Tibial nerve (tissue), 4 donors: ENCODE measurements at regions not wholly inside any gene's neighbourhood (a gene's known extent, or its start where the extent isn't known, plus 50 kb on each side); places are given as distances from the start of the nearest gene placed in this dataset.
"Not testable (repeated sequence)": the region's sequence is repeated elsewhere in the genome, so short reads cannot be mapped to it uniquely, and the experiment has no call there.

Experiments
- DNase-seq, 2 donors: peaks; one replicate each; pipeline ENCODE4 v3.0.0-alpha.2; 2019; ENCODE audit warnings: low spot score in 2 of 2
- H3K27ac ChIP-seq, 4 donors: fragments of 200-600 bp; sonication (generic) in 3 of 4; one replicate each; pipeline ENCODE4 v1.5.1; 2017 to 2019; ENCODE audit warnings: mild to moderate bottlenecking in 1 of 4
- H3K27me3 ChIP-seq, 2 donors: fragments of 200-600 bp; sonication (generic) in 1 of 2; one replicate each; pipeline versions ENCODE4 v1.5.1 to v1.6.0; 2017 to 2019
- H3K36me3 ChIP-seq, 3 donors: fragments of 200-600 bp; sonication (generic); one replicate each; pipeline ENCODE4 v1.5.1; 2018 to 2019
- H3K4me1 ChIP-seq, 4 donors: fragments of 200-600 bp; sonication (generic) in 3 of 4; one replicate each; pipeline ENCODE4 v1.5.1; 2017 to 2019
- H3K4me3 ChIP-seq, 4 donors: fragments of 200-600 bp; sonication (generic) in 3 of 4; one replicate each; pipeline ENCODE4 v1.5.1; 2017 to 2019; ENCODE audit warnings: mild to moderate bottlenecking in 1 of 4, moderate library complexity in 1 of 4
- H3K9me3 ChIP-seq, 4 donors: fragments of 200-600 bp; sonication (generic) in 3 of 4; one replicate each; pipeline ENCODE4 v1.5.1; 2017 to 2019
- CTCF ChIP-seq, 5 experiments: fragments of 200-600 bp in 3 of 5; fragments of 450-650 bp in 2 of 5; sonication (generic) in 3 of 5; IDR thresholded peaks; one replicate each; pipeline ENCODE4 v1.5.1; 2016 to 2019; ENCODE audit warnings: antibody characterized with exemption in 5 of 5, mild to moderate bottlenecking in 3 of 5, moderate library complexity in 2 of 5
- EP300 ChIP-seq, 2 donors: sonication (generic); formaldehyde crosslinking; IDR thresholded peaks; one replicate each; pipeline ENCODE4 v1.6.1; 2017; ENCODE audit warnings: antibody characterized with exemption in 2 of 2, mild to moderate bottlenecking in 1 of 2
- POLR2A ChIP-seq, 2 donors: fragments of 450-650 bp; IDR thresholded peaks; one replicate each; pipeline ENCODE4 v1.6.1; 2017; ENCODE audit warnings: antibody characterized with exemption in 2 of 2, mild to moderate bottlenecking in 2 of 2, moderate library complexity in 2 of 2
- WGBS, 2 donors: methylation state at CpG; one replicate each; pipeline ENCODE4 v1.1.5; 2018; 5-methylcytosine and 5-hydroxymethylcytosine counted together

- Histone ChIP-seq H3K9me3 (no peaks in the 10 kb centered on the region), H3K27me3 (no peaks in the 10 kb centered on the region), H3K4me3 (no peak overlapping the region), H3K27ac (no peak overlapping the region), H3K36me3 (no peaks in the 10 kb centered on the region), H3K4me1 (no peaks in the 10 kb centered on the region)
- TF ChIP-seq POLR2A (IDR thresholded peaks at IDR 0.05) (no peak), EP300 (IDR thresholded peaks at IDR 0.05) (no peak), CTCF (IDR thresholded peaks at IDR 0.05) (no peak)
- WGBS, 2 donors, result 62 to 88% methylated on average over 1 of the region's 1 CpG
- DNase-seq, result no peak
Observed at GRCh38 chr6:67790569-67790968, 844.5 kb upstream of the ADGRB3 start.

GRCh38 chr6:67787119-67787518 lies 848.0 kb upstream of the ADGRB3 start:
- H3K36me3 ChIP-seq, H3K4me1 ChIP-seq, H3K27ac ChIP-seq, DNase-seq, H3K27me3 ChIP-seq, H3K9me3 ChIP-seq, H3K4me3 ChIP-seq: not testable (repeated sequence)
- 69 to 84% methylated on average over 1 of the region's 1 CpG for WGBS, 2 donors

- TF ChIP-seq EP300 (IDR thresholded peaks at IDR 0.05), result no peak
- no peak for TF ChIP-seq POLR2A (IDR thresholded peaks at IDR 0.05)
- TF ChIP-seq CTCF (IDR thresholded peaks at IDR 0.05), result no peak
- Histone ChIP-seq H3K4me3 (no peak overlapping the region), H3K9me3 (no peaks in the 10 kb centered on the region), H3K36me3 (no peaks in the 10 kb centered on the region), H3K4me1 (no peaks in the 10 kb centered on the region), H3K27ac (no peak overlapping the region), H3K27me3 (no peaks in the 10 kb centered on the region)
- no peak for DNase-seq
- 78 to 80% methylated on average over 3 of the region's 3 CpGs for WGBS, 2 donors
Observed at GRCh38 chr6:67779876-67780275, 855.2 kb upstream of the ADGRB3 start.

GRCh38 chr6:67775333-67775732 lies 859.7 kb upstream of the ADGRB3 start:
- H3K27ac ChIP-seq, result no peak overlapping the region
- WGBS, 2 donors, result 80 to 86% methylated on average over 1 of the region's 1 CpG
- H3K9me3 ChIP-seq, result no peaks in the 10 kb centered on the region
- no peaks in the 10 kb centered on the region for H3K27me3 ChIP-seq
- H3K4me1 ChIP-seq, result no peaks in the 10 kb centered on the region
- no peak overlapping the region for H3K4me3 ChIP-seq
- no peak for TF ChIP-seq POLR2A (IDR thresholded peaks at IDR 0.05)
- TF ChIP-seq EP300 (IDR thresholded peaks at IDR 0.05), result no peak
- TF ChIP-seq CTCF (IDR thresholded peaks at IDR 0.05), result no peak
- DNase-seq, result no peak
- H3K36me3 ChIP-seq, result no peaks in the 10 kb centered on the region

GRCh38 chr6:67768972-67769371 lies 866.1 kb upstream of the ADGRB3 start:
- DNase-seq, result no peak
- H3K9me3 ChIP-seq, result no peaks in the 10 kb centered on the region

GRCh38 chr6:67767046-67767822 lies 867.8 kb upstream of the ADGRB3 start:
- 89 to 92% methylated on average over 4 of the region's 4 CpGs for WGBS, 2 donors
- H3K4me3 ChIP-seq, DNase-seq, H3K27me3 ChIP-seq, H3K36me3 ChIP-seq, H3K27ac ChIP-seq, H3K4me1 ChIP-seq, H3K9me3 ChIP-seq: not testable (repeated sequence)

More at GRCh38 chr6:67768972-67769371, 866.1 kb upstream of the ADGRB3 start:
- Histone ChIP-seq H3K27me3 (no peaks in the 10 kb centered on the region), H3K36me3 (no peaks in the 10 kb centered on the region), H3K27ac (no peak overlapping the region), H3K4me1 (no peaks in the 10 kb centered on the region), H3K4me3 (no peak overlapping the region)
- no peak for TF ChIP-seq EP300 (IDR thresholded peaks at IDR 0.05)
- TF ChIP-seq CTCF (IDR thresholded peaks at IDR 0.05), result no peak
- TF ChIP-seq POLR2A (IDR thresholded peaks at IDR 0.05), result no peak
